ENCODE measurements at regions not wholly inside any gene's neighbourhood (a gene's known extent, or its start where the extent isn't known, plus 50 kb on each side); places are given as distances from the start of the nearest gene placed in this dataset.

GRCh38 chr7:145082366-145083161, 246.7 kb upstream of the TPK1 start:
- no peak overlapping the region for H3K4ac ChIP-seq (ENCODE audit: low read depth, low read length)
- H4K5ac ChIP-seq (ENCODE audit: low read depth, low read length): no peak overlapping the region
- no peak for TF ChIP-seq NFE2L2 (IDR thresholded peaks at IDR 0.05; ENCODE audit: low read depth, low read length)
- no peak for TF ChIP-seq USF2 (IDR thresholded peaks at IDR 0.05; ENCODE audit: low read depth, low read length)
- TF ChIP-seq BHLHE40 (IDR thresholded peaks at IDR 0.05; ENCODE audit: low read depth, low read length): no peak
- TF ChIP-seq RCOR1 (IDR thresholded peaks at IDR 0.05; ENCODE audit: insufficient replicate concordance, low read length): no peak
- no peak for TF ChIP-seq FOS (IDR thresholded peaks at IDR 0.05; ENCODE audit: low read depth, low read length)
- no peak for TF ChIP-seq MAFK (IDR thresholded peaks at IDR 0.05; ENCODE audit: low read depth, low read length)
- TF ChIP-seq MAZ (IDR thresholded peaks at IDR 0.05; ENCODE audit: borderline replicate concordance, low read depth, low read length): no peak
- no peak for TF ChIP-seq CHD1 (IDR thresholded peaks at IDR 0.05; ENCODE audit: low read depth, low read length)
- no peak for TF ChIP-seq CEBPB (IDR thresholded peaks at IDR 0.05; ENCODE audit: low read depth, low read length)
- TF ChIP-seq RFX5 (IDR thresholded peaks at IDR 0.05; ENCODE audit: low read depth, low read length): no peak
- TF ChIP-seq RAD21 (IDR thresholded peaks at IDR 0.05; ENCODE audit: low read length): no peak
- TF ChIP-seq SMC3 (IDR thresholded peaks at IDR 0.05; ENCODE audit: low read depth, low read length): no peak
- no peak for TF ChIP-seq ELK1 (IDR thresholded peaks at IDR 0.05; ENCODE audit: borderline replicate concordance, low read depth, low read length)
- H3K79me1 ChIP-seq (ENCODE audit: low read depth in 1 of 2, low read length in 2 of 2): no peaks in the 10 kb centered on the region
- POLR2A ChIA-PET (ENCODE audit: unreplicated experiment): no interaction called here
- dilution Hi-C loops (cut with HindIII; ENCODE audit: low sequenced_read_pairs, unreplicated experiment) (no loop called here), in situ Hi-C loops (cut with MboI; ENCODE audit: low sequenced_read_pairs) (no loop called here), intact Hi-C loops (cut with micrococcal nuclease) (no loop called here)
- no peaks in the 10 kb centered on the region for H3K36me3 ChIP-seq (ENCODE audit: control insufficient read depth, insufficient read depth, low read length)
- no peak overlapping the region for H3K23ac ChIP-seq (ENCODE audit: low read depth, low read length)
- no peak overlapping the region for H3K4me2 ChIP-seq (ENCODE audit: low read depth, low read length)
- H3K27me3 ChIP-seq (ENCODE audit: control insufficient read depth, insufficient read depth, low read length): no peaks in the 10 kb centered on the region
- no peak overlapping the region for H3K9ac ChIP-seq (ENCODE audit: low read depth, low read length)
- no peaks in the 10 kb centered on the region for H3K9me1 ChIP-seq (ENCODE audit: insufficient read depth, low read length)
- no peak overlapping the region for H2BK5ac ChIP-seq (ENCODE audit: low read depth, low read length, poor library complexity, severe bottlenecking)
- no peaks in the 10 kb centered on the region for H3K4me1 ChIP-seq (ENCODE audit: control insufficient read depth, insufficient read depth, low read length)
- ATAC-seq (ENCODE audit: low read depth) (no peak), DNase-seq (no peak)
- H2AK9ac ChIP-seq (replicated peaks; ENCODE audit: low read depth, low read length, poor library complexity): no peak overlapping the region
- H4K20me1 ChIP-seq (ENCODE audit: insufficient read depth, low read length): no peaks in the 10 kb centered on the region
- CTCF ChIA-PET: no interaction called here
- H2BK15ac ChIP-seq (ENCODE audit: low read depth, low read length): no peak overlapping the region
- no peak overlapping the region for H3K4me3 ChIP-seq (ENCODE audit: insufficient read depth, low read depth, low read length)
- no CpG with 5 or more reads among the region's 6 CpGs for WGBS, 2 experiments (ENCODE audit: extremely low coverage in 2 of 2, insufficient read length in 1 of 2)
- BruUV-seq (replicated peaks): no TSS peak
- no peak overlapping the region for H2BK120ac ChIP-seq (ENCODE audit: low read depth, low read length)
- no peak overlapping the region for H3K27ac ChIP-seq (ENCODE audit: insufficient read depth, low read length)
- no peak overlapping the region for H3K18ac ChIP-seq (ENCODE audit: low read depth, low read length)
- no peak overlapping the region for H4K8ac ChIP-seq (ENCODE audit: low read depth in 2 of 2, low read length in 2 of 2)
- H3K56ac ChIP-seq (ENCODE audit: extremely low read depth, insufficient read depth, low read length): no peak overlapping the region
- no peak overlapping the region for H2BK20ac ChIP-seq (ENCODE audit: low read depth, low read length)
- no peak overlapping the region for H2AK5ac ChIP-seq (ENCODE audit: low read depth, low read length)
- H3K14ac ChIP-seq (replicated peaks; ENCODE audit: low read depth, low read length): no peak overlapping the region
- H2AFZ ChIP-seq (replicated peaks; ENCODE audit: low read length, poor library complexity): no peak overlapping the region
- peaks cover 13% of the 10 kb centered on the region for H3K9me3 ChIP-seq (ENCODE audit: control insufficient read depth, insufficient read depth, low read length)
- no peak overlapping the region for H4K91ac ChIP-seq (ENCODE audit: insufficient read depth, low read depth, low read length)

Data from IMR-90 (cell line).